Keratinocyte (primary cell): ENCODE measurements at regions not wholly inside any gene's neighbourhood (a gene's known extent, or its start where the extent isn't known, plus 50 kb on each side); places are given as distances from the start of the nearest gene placed in this dataset.

ENCODE experiments used
- DNase-seq: peaks from one replicate; pipeline ENCODE4 v3.0.0-alpha.2; 2011; ENCODE audit warnings: low read depth, missing footprints, low spot score
- FAIRE-seq: peaks from 2 replicates; lab custom pipeline; 2011; peaks lifted over from hg19 to GRCh38; lab: Jason Lieb, UNC
- H2AFZ ChIP-seq: 2 replicates; pipeline ENCODE4 v1.6.0; 2012; ENCODE audit warnings: low read length, control low read depth, inconsistent platforms; ENCODE audit not compliant: control insufficient read depth
- H3K27ac ChIP-seq: 2 replicates; pipeline ENCODE4 v1.5.1; 2011; ENCODE audit warnings: low read length; ENCODE audit not compliant: control insufficient read depth, insufficient read depth
- H3K27me3 ChIP-seq: 3 replicates; pipeline ENCODE4 v1.6.0; 2011; ENCODE audit warnings: low read length; ENCODE audit not compliant: control insufficient read depth, insufficient read depth; ENCODE audit errors: extremely low read depth
- H3K36me3 ChIP-seq, 2 experiments: 2 replicates in 1 of 2; 3 replicates in 1 of 2; pipeline ENCODE4 v1.5.1; 2011; ENCODE audit warnings: low read length in 2 of 2, mild to moderate bottlenecking in 1 of 2; ENCODE audit not compliant: control insufficient read depth in 2 of 2, insufficient read depth in 2 of 2; ENCODE audit errors: extremely low read depth in 1 of 2
- H3K4me1 ChIP-seq: 3 replicates; pipeline ENCODE4 v1.5.1; 2011; ENCODE audit warnings: low read length; ENCODE audit not compliant: control insufficient read depth, insufficient read depth; ENCODE audit errors: extremely low read depth
- H3K4me2 ChIP-seq: 3 replicates; pipeline ENCODE4 v1.6.0; 2011; ENCODE audit warnings: low read depth, low read length; ENCODE audit not compliant: control insufficient read depth, insufficient read depth; ENCODE audit errors: extremely low read depth
- H3K4me3 ChIP-seq, 3 experiments: fragments of 200-600 bp in 1 of 3; sonication (generic) in 1 of 3; 2 replicates in 2 of 3; 3 replicates in 1 of 3; pipeline ENCODE4 v1.5.1; 2011 to 2016; ENCODE audit warnings: low read length in 3 of 3, mild to moderate bottlenecking in 3 of 3, control low read depth in 2 of 3, inconsistent platforms in 1 of 3, low read depth in 1 of 3, mixed read lengths in 1 of 3, mixed run types in 1 of 3, moderate library complexity in 1 of 3; ENCODE audit not compliant: control insufficient read depth in 2 of 3, insufficient read depth in 2 of 3; ENCODE audit errors: extremely low read depth in 1 of 3
- H3K79me2 ChIP-seq: 2 replicates; pipeline ENCODE4 v1.6.0; 2012; ENCODE audit warnings: low read length; ENCODE audit not compliant: control insufficient read depth, insufficient read depth
- H3K9ac ChIP-seq: 3 replicates; pipeline ENCODE4 v1.6.0; 2011; ENCODE audit warnings: low read length; ENCODE audit not compliant: control insufficient read depth, insufficient read depth; ENCODE audit errors: extremely low read depth
- H3K9me1 ChIP-seq: 3 replicates; pipeline ENCODE4 v1.6.0; 2011; ENCODE audit warnings: low read length; ENCODE audit not compliant: control insufficient read depth, insufficient read depth; ENCODE audit errors: extremely low read depth
- H3K9me3 ChIP-seq: 2 replicates; pipeline ENCODE4 v1.5.1; 2012; ENCODE audit warnings: low read depth, low read length; ENCODE audit not compliant: control insufficient read depth
- H4K20me1 ChIP-seq: 3 replicates; pipeline ENCODE4 v1.6.0; 2011; ENCODE audit warnings: low read length; ENCODE audit not compliant: control insufficient read depth, insufficient read depth; ENCODE audit errors: extremely low read depth
- EZH2 ChIP-seq: IDR thresholded peaks from one replicate; pipeline ENCODE4 v1.6.1; 2012; ENCODE audit warnings: inconsistent platforms, mild to moderate bottlenecking, low read length, moderate library complexity
- dilution Hi-C: fragments of 300-500 bp; cut with MboI; formaldehyde crosslinking; loops from one replicate; pipeline ENCODE4 v1.7.0; 2020; ENCODE audit warnings: low sequenced_read_pairs; ENCODE audit not compliant: extremely low pct_ligation_motif_present
- TF ChIP-seq, protein P1 (sequence below), 3 experiments: IDR thresholded peaks in 1 of 3; conservative IDR thresholded peaks in 1 of 3; optimal IDR thresholded peaks in 1 of 3; 2 replicates in 2 of 3; 3 replicates in 1 of 3; pipeline versions ENCODE3 to v1.5.1; 2011; ENCODE audit warnings: low read length in 3 of 3, mild to moderate bottlenecking in 3 of 3, moderate library complexity in 2 of 3, control low read depth in 1 of 3, inconsistent platforms in 1 of 3; ENCODE audit not compliant: insufficient read depth in 2 of 3; ENCODE audit errors: extremely low read depth in 1 of 3

DNA sequence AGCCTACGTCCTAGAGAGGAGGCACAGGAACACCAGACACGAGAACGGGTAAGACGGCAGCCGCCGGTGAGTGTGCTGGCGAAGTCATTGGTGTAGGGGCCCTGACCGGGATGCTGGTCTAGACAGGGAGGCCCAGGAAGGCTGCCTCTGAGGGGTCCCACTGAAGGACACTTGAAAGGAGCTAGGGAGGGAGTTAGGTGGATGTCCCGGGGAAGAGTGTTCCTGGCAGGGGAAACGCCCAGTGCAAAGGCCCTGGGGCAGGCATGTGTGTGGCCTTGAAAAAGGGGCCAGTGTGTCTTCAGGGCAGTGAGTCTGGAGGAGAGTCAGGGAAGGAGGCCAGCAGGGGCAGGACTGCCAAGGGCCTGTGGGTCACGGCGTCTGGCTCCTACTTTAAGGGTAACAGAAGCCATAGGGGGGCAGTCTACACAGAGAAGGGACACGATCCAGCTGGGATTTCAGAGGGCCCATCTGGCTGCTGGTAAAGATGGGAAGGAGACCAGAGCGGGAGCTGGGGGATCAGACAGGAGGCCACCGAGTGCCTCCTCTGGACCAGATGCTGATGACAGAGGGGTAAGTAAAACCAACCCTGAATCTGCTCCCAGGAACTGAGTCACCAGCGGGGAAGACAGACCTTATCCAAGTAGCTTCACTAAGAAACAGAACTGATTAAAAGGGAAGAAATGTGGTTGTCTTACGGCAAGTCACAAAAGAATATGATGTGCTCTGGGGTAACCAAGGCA, 115.9 kb downstream of the LITAF start:
- Histone ChIP-seq H3K27me3 (no peaks in the 10 kb centered on the region), H2AFZ (no peak overlapping the region), H3K4me3 (no peak overlapping the region), H3K9ac (no peak overlapping the region), H3K9me3 (no peaks in the 10 kb centered on the region), H3K27ac (no peak overlapping the region), H3K9me1 (no peaks in the 10 kb centered on the region), H3K4me1 (peaks cover 6% of the 10 kb centered on the region), H3K36me3 (no peaks in the 10 kb centered on the region), H3K4me2 (no peak overlapping the region), H3K79me2 (no peaks in the 10 kb centered on the region), H4K20me1 (no peaks in the 10 kb centered on the region)
- DNase-seq: no peak
- dilution Hi-C loops: no loop called here
- no peak for FAIRE-seq
- TF ChIP-seq, protein P1, sequence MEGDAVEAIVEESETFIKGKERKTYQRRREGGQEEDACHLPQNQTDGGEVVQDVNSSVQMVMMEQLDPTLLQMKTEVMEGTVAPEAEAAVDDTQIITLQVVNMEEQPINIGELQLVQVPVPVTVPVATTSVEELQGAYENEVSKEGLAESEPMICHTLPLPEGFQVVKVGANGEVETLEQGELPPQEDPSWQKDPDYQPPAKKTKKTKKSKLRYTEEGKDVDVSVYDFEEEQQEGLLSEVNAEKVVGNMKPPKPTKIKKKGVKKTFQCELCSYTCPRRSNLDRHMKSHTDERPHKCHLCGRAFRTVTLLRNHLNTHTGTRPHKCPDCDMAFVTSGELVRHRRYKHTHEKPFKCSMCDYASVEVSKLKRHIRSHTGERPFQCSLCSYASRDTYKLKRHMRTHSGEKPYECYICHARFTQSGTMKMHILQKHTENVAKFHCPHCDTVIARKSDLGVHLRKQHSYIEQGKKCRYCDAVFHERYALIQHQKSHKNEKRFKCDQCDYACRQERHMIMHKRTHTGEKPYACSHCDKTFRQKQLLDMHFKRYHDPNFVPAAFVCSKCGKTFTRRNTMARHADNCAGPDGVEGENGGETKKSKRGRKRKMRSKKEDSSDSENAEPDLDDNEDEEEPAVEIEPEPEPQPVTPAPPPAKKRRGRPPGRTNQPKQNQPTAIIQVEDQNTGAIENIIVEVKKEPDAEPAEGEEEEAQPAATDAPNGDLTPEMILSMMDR (optimal IDR thresholded peaks at IDR 0.05 in 1 of 3, IDR thresholded peaks at IDR 0.05 in 1 of 3, conservative IDR thresholded peaks at IDR 0.05 in 1 of 3; ENCODE audit: extremely low read depth in 1 of 3, insufficient read depth in 2 of 3, low read length in 3 of 3): no peak
- no peak for TF ChIP-seq EZH2

DNA sequence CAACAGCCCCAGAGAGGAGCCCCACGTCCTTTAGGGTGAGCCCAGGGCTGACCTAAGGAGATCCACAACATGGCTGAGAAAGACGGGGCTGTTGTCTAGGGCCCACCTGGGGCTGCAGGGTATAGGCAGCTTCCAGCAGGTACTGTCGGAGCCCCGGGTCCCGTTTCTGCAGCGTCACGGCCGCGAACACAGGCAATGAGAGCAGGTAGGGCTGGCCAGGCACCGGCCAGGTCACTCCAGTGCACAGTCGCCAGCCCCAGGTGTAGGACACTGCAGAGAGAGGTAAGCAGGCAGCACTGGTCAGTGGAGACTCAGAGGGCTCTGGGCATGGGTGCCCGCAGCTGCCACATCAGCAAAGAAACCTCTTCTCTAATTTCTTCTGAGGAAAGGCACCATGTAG, 115.2 kb downstream of the LITAF start:
- TF ChIP-seq EZH2: no peak
- TF ChIP-seq, protein P1 (optimal IDR thresholded peaks at IDR 0.05 in 1 of 3, IDR thresholded peaks at IDR 0.05 in 1 of 3, conservative IDR thresholded peaks at IDR 0.05 in 1 of 3; ENCODE audit: extremely low read depth in 1 of 3, insufficient read depth in 2 of 3, low read length in 3 of 3): no peak
- H3K36me3 ChIP-seq: no peaks in the 10 kb centered on the region
- no peak overlapping the region for H2AFZ ChIP-seq
- dilution Hi-C loops: no loop called here
- H3K9me3 ChIP-seq: no peaks in the 10 kb centered on the region
- no peak overlapping the region for H3K27ac ChIP-seq
- peaks cover 6% of the 10 kb centered on the region for H3K4me1 ChIP-seq
- no peaks in the 10 kb centered on the region for H3K27me3 ChIP-seq
- FAIRE-seq: no peak
- DNase-seq: no peak
- no peaks in the 10 kb centered on the region for H3K9me1 ChIP-seq
- no peak overlapping the region for H3K4me3 ChIP-seq
- H3K79me2 ChIP-seq: no peaks in the 10 kb centered on the region
- H3K9ac ChIP-seq: no peak overlapping the region
- H4K20me1 ChIP-seq: no peaks in the 10 kb centered on the region
- no peak overlapping the region for H3K4me2 ChIP-seq
